ENCODE measurements at regions not wholly inside any gene's neighbourhood (a gene's known extent, or its start where the extent isn't known, plus 50 kb on each side); places are given as distances from the start of the nearest gene placed in this dataset.
"Not testable (repeated sequence)": the region's sequence is repeated elsewhere in the genome, so short reads cannot be mapped to it uniquely, and the experiment has no call there.

DNA sequence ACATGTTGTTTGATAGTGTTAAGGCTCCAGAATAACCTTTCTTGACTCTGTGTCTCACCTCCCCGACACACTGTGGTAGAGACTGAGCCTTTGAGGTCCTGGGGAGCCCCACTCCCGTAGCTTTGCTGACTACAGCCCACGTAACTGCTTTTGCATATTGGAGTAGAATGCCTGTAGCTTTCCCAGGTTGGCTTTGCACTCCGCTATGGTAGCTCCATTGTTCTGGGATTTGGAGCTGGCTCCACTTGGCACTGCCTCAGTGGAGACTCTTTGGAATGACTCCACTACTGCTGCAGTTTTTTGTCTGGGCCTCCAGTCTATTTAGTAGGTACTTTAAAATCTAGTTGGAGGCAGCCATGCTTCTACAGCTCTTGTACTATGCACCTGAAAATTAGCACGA, 56.2 kb upstream of the ANXA1 start:
- no peak overlapping the region for H3K4me3 ChIP-seq (ENCODE audit: control insufficient read depth, low read depth, low read length)
- DNase-seq (ENCODE audit: low read depth), result no peak
- TF ChIP-seq, protein P1, sequence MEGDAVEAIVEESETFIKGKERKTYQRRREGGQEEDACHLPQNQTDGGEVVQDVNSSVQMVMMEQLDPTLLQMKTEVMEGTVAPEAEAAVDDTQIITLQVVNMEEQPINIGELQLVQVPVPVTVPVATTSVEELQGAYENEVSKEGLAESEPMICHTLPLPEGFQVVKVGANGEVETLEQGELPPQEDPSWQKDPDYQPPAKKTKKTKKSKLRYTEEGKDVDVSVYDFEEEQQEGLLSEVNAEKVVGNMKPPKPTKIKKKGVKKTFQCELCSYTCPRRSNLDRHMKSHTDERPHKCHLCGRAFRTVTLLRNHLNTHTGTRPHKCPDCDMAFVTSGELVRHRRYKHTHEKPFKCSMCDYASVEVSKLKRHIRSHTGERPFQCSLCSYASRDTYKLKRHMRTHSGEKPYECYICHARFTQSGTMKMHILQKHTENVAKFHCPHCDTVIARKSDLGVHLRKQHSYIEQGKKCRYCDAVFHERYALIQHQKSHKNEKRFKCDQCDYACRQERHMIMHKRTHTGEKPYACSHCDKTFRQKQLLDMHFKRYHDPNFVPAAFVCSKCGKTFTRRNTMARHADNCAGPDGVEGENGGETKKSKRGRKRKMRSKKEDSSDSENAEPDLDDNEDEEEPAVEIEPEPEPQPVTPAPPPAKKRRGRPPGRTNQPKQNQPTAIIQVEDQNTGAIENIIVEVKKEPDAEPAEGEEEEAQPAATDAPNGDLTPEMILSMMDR (IDR thresholded peaks at IDR 0.05; ENCODE audit: control insufficient read depth, insufficient read depth, low read depth, low read length, missing control alignments), result no peak

DNA sequence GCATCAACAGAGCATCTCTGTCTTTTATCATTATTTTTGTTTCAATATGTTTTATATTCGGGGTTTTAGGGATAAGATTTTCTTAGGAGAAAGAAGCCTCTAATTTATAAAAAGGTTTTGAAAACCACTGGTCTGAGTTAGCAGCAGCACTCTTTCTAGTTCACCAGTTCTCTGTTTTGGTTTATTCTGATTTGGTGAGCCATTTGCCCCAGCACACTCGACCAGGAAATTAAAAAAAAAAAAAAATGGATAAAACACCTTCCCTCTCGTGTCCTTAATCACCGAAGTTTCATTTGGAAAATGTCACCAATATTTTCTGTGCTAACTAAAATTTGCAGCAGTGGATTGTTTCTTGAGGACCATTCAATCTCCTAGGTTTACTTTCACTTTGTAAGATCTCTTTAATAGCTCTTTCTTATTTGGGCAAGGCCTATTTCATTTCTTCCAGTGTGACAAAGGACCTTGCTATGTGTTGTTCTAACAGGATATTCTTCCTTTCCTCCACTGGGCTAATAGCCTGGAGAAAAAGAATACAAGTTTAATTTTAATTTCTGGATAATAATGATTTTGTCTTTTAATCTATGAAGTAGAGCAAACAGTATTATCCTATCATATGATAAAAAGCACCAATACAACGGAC, 57.8 kb upstream of the ANXA1 start:
- H3K4me3 ChIP-seq (ENCODE audit: control insufficient read depth, low read depth, low read length), result no peak overlapping the region; the same call in 1 of the 2 replicates
- no peak for DNase-seq (ENCODE audit: low read depth)
- TF ChIP-seq, protein P1 (IDR thresholded peaks at IDR 0.05; ENCODE audit: control insufficient read depth, insufficient read depth, low read depth, low read length, missing control alignments), result no peak

DNA sequence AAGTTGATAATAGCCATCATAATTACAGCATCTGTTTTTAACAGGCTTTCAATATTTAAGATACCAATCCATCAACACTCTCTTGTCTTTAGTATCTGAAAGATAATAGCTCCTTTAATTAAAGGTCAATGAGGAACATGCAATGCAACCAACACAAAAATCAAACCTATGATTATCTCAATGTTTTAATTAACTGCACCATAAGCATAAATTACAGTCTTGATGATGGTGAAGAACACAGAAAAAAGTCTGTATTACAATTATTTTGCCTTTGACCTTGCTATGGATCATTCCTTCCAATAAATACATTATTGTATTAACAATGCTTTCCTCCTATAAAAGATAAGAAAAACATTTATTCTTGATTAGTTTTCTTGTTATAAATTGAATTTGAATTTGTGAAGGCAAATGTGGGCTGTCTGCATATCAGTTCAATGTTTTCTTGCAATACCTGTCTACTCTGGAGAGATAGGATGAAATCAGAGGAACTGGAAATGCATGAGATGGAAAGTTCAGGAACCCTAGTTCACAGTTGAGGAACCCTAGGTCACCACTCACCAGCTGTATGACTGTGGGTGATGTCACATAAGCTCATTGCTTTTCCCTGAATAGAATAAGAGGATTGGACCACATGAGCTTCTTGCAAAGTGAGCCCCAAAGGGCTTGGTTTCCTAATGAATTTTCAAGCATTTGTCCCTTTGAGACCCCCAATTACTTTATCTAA, 58.5 kb upstream of the ANXA1 start:
- TF ChIP-seq, protein P1 (IDR thresholded peaks at IDR 0.05; ENCODE audit: control insufficient read depth, insufficient read depth, low read depth, low read length, missing control alignments), result no peak
- DNase-seq (ENCODE audit: low read depth), result no peak
- no peak overlapping the region for H3K4me3 ChIP-seq (ENCODE audit: control insufficient read depth, low read depth, low read length)

DNA sequence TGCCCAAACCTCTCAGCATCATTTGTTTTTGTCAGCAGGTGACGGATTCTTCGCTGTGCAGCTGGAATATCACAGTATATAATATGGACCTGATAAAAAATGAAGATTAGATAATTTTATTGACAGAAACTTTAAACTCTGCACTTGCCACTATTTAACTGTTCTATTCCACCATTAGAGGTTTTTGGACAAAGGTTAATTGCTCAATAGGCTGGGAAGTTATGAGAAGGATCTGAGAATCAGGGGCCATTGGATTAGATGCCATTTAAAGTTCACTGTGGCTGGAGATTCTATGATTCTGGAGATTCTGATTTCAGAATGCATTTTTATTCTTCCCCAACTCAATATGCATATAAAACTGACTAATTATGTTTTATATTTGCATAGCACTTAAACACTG, 59.8 kb upstream of the ANXA1 start:
- H3K4me3 ChIP-seq (ENCODE audit: control insufficient read depth, low read depth, low read length), result no peak overlapping the region
- no peak for DNase-seq (ENCODE audit: low read depth)
- TF ChIP-seq, protein P1 (IDR thresholded peaks at IDR 0.05; ENCODE audit: control insufficient read depth, insufficient read depth, low read depth, low read length, missing control alignments), result no peak

DNA sequence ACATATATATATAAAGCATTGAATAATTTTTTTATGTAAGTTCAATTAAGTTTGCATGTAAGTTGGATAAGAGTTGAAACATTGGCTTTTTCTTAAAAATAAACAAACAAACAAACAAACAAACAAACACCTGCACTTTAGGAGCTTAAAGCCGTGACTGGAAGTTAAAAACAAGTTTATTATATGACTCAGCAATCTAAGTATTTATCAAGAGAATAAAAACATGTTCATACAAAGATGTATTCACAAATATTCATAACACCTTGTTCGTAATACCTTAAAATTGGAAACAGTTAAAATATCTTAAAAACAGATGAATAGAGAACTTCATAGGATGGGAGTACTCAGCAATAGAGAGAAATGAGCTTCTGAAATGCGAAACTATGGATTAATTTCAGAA, 61.5 kb upstream of the ANXA1 start:
- no peak for DNase-seq (ENCODE audit: low read depth)
- H3K4me3 ChIP-seq (ENCODE audit: control insufficient read depth, low read depth, low read length), result no peak overlapping the region
- TF ChIP-seq, protein P1 (IDR thresholded peaks at IDR 0.05; ENCODE audit: control insufficient read depth, insufficient read depth, low read depth, low read length, missing control alignments), result no peak

DNA sequence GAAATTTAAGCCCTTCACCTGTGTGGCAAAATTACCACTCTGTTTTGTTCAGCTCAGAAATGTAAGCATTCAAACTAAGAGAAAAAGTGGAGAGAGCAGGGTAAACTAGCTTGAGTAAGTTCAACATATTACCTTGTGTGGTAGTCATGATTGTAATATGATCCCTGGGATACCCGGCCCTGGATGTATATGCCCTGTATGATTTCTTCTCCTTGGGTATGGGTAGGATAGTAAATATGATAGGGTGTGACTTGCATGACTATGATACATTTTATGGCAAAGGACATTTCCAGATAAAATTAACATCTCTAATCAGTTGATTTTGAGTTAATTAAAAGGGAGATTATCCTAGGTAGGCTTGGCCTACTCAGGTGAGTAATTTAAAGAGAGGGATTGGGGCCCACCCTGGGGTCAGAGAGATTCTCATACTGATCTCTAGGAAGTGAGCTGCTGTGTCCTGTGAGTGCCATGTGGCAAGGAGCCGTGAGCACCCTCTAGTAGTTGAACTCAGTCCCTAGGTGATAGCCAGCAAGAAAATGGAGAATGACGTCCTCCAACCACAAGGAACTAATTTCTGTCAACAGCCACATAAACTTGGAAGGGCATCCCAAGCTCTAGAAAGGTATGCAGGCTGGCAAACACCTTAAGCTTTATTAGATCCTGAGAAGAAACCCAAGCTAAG, 62.2 kb upstream of the ANXA1 start:
- TF ChIP-seq, protein P1 (IDR thresholded peaks at IDR 0.05; ENCODE audit: control insufficient read depth, insufficient read depth, low read depth, low read length, missing control alignments), result no peak
- no peak overlapping the region for H3K4me3 ChIP-seq (ENCODE audit: control insufficient read depth, low read depth, low read length)
- DNase-seq (ENCODE audit: low read depth), result no peak

DNA sequence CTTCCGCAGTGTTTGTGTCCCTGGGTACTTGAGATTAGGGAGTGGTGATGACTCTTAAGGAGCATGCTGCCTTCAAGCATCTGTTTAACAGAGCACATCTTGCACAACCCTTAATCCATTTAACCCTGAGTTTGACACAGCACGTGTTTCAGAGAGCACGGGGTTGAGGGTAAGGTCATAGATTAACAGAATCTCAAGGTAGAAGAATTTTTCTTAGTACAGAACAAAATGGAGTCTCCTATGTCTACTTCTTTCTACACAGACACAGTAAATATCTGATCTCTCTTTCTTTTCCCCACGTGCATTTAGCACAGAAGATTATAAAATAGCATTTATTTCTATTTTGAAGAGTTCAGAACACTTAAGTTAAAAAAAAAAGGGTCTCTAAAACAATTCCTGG, 63.8 kb upstream of the ANXA1 start:
- not testable (repeated sequence) for H3K4me3 ChIP-seq (ENCODE audit: control insufficient read depth, low read depth, low read length)

More for the DNA sequence above, 63.8 kb upstream of the ANXA1 start:
- not testable (repeated sequence) for DNase-seq (ENCODE audit: low read depth)
